SU-DHL-6 (cell line): ENCODE measurements at regions not wholly inside any gene's neighbourhood (a gene's known extent, or its start where the extent isn't known, plus 50 kb on each side); places are given as distances from the start of the nearest gene placed in this dataset.

ENCODE experiments used
- H2AFZ ChIP-seq: fragments of 200-600 bp; sonication (generic); 2 replicates; pipeline ENCODE4 v1.6.1; 2014; ENCODE audit warnings: low read depth, mild to moderate bottlenecking, moderate library complexity, mixed read lengths, antibody characterized with exemption, low read length; ENCODE audit not compliant: severe bottlenecking
- H3F3A ChIP-seq: fragments of 200-600 bp; shearing (Covaris generic); 2 replicates; pipeline ENCODE4 v1.6.0; 2016; ENCODE audit warnings: antibody characterized with exemption, mild to moderate bottlenecking; ENCODE audit not compliant: insufficient read depth
- H3K27ac ChIP-seq: fragments of 200-600 bp; sonication (generic); 2 replicates; pipeline ENCODE4 v1.5.1; 2016; ENCODE audit warnings: low read depth, mild to moderate bottlenecking, low read length, moderate library complexity, mixed read lengths
- H3K27me3 ChIP-seq: fragments of 200-600 bp; sonication (generic), shearing (Covaris generic); 2 replicates; pipeline ENCODE4 v1.6.0; 2014; ENCODE audit warnings: mild to moderate bottlenecking, low read length
- H3K36me3 ChIP-seq: fragments of 200-600 bp; sonication (generic); 2 replicates; pipeline ENCODE4 v1.6.1; 2014; ENCODE audit warnings: mild to moderate bottlenecking, low read length, mixed read lengths
- H3K4me2 ChIP-seq: fragments of 300-600, 200-600 bp; shearing (Covaris generic), sonication (generic); 2 replicates; pipeline ENCODE4 v1.6.0; 2014; ENCODE audit warnings: low read length, low read depth, mild to moderate bottlenecking; ENCODE audit not compliant: poor library complexity, severe bottlenecking
- H3K4me3 ChIP-seq: fragments of 200-600 bp; sonication (generic); 2 replicates; pipeline ENCODE4 v1.5.1; 2014; ENCODE audit warnings: antibody characterized with exemption, low read length, mild to moderate bottlenecking, mixed read lengths; ENCODE audit not compliant: insufficient read depth, poor library complexity, severe bottlenecking
- H3K79me2 ChIP-seq: fragments of 200-600 bp; sonication (generic); 2 replicates; pipeline ENCODE4 v1.6.1; 2014; ENCODE audit warnings: mild to moderate bottlenecking, low read length, moderate library complexity; ENCODE audit not compliant: insufficient read depth
- H3K9ac ChIP-seq: fragments of 200-600 bp; sonication (generic); 2 replicates; pipeline ENCODE4 v1.7.0; 2014; ENCODE audit warnings: mild to moderate bottlenecking, low read length
- H3K9me2 ChIP-seq: fragments of 200-600 bp; sonication (generic); replicated peaks from 2 replicates; pipeline ENCODE4 v1.6.1; 2014; ENCODE audit warnings: low read length; ENCODE audit not compliant: insufficient read depth
- H3K9me3 ChIP-seq: fragments of 200-600 bp; sonication (generic); 2 replicates; pipeline ENCODE4 v1.6.1; 2014; ENCODE audit warnings: low read length, mixed read lengths; ENCODE audit not compliant: insufficient read depth
- H4K20me1 ChIP-seq: fragments of 200-600 bp; sonication (generic); 2 replicates; pipeline ENCODE4 v1.6.1; 2014; ENCODE audit warnings: low read depth, mild to moderate bottlenecking, antibody characterized with exemption, low read length, moderate library complexity, mixed read lengths
- CTCF ChIP-seq: fragments of 200-600 bp; sonication (generic); IDR thresholded peaks from one replicate; pipeline ENCODE4 v1.5.1; 2017; ENCODE audit warnings: antibody characterized with exemption, mild to moderate bottlenecking, low read length, moderate library complexity; ENCODE audit not compliant: insufficient read depth, poor library complexity, severe bottlenecking
- EZH2phosphoT487 ChIP-seq: fragments of 200-600 bp; sonication (generic), shearing (Covaris generic); conservative IDR thresholded peaks from 2 replicates; pipeline ENCODE4 v1.6.1; 2018; ENCODE audit warnings: mild to moderate bottlenecking, antibody characterized with exemption, low read length, moderate library complexity, mixed read lengths

DNA sequence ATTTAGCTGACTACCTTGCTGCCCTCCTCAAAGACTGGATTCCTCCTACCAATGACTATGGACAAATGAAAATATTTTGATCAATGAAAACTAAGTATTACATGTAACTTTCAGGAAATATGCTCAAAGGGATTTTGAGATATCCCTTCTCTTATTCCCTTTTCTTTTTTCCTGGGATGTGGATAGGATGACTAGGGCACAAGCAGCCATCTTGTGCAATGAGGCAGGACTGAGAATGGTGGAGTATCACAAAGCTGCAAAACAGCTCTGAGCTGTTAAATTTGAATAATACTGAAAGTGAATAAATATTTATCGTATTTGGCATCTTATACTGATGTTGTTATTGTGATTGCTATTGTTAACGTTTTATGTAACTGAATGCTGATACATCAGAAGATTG lies 333.1 kb upstream of the NUDT12 start:
- Histone ChIP-seq H4K20me1 (no peaks in the 10 kb centered on the region), H2AFZ (no peak overlapping the region), H3K9me3 (no peaks in the 10 kb centered on the region), H3K4me2 (no peak overlapping the region), H3K9me2 (no peaks in the 10 kb centered on the region; the same call in 1 of the 2 replicates), H3K27me3 (no peaks in the 10 kb centered on the region; the same call in 1 of the 2 replicates), H3F3A (no peaks in the 10 kb centered on the region), H3K4me3 (no peak overlapping the region), H3K27ac (no peak overlapping the region), H3K79me2 (no peaks in the 10 kb centered on the region), H3K9ac (no peak overlapping the region), H3K36me3 (no peaks in the 10 kb centered on the region)
- no peak for TF ChIP-seq EZH2phosphoT487

DNA sequence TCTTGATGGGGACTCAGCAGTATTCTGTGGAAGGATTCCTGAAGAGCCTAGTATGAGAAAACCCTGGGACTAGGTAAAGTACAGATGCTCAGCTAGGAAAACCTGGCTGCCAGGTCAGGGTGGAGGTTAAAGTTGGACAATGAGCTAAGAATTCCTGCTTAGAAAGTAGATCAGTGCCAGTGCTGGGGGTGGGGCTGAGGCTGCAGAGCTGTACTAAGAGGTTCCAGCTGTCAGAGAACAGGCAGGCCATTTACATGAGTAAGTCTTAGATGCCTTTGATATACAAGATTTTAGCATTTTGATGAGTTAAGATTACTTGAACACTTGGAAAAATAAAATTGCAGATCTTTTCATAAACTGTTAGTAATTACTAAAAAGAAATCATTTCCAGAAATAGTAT lies 332.3 kb upstream of the NUDT12 start:
- TF ChIP-seq CTCF (no peak), EZH2phosphoT487 (no peak)
- no peak overlapping the region for H3K27ac ChIP-seq

DNA sequence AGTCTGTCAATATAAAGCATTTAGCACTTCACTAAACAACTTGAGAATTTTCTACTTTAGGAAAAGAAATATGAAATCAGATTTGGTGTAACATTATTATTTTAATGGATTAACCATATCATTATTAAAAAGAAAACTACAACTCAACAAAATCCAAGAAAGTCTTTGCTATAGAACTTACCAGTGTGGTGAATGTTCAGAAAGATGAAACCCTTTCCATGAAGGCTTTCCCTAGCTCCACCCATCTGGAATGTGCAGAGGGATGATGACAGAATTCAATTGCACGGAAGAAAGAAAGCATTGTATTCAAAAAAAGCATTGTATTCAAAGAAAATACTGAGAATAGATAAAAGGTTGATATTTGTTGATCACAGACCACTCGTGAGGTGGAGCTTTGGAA lies 328.6 kb upstream of the NUDT12 start:
- TF ChIP-seq EZH2phosphoT487, result no peak
- no peak for TF ChIP-seq CTCF
- H3K4me3 ChIP-seq, result no peak overlapping the region
- no peaks in the 10 kb centered on the region for H3F3A ChIP-seq
- H3K36me3 ChIP-seq, result no peaks in the 10 kb centered on the region
- H3K79me2 ChIP-seq, result no peaks in the 10 kb centered on the region
- no peaks in the 10 kb centered on the region for H4K20me1 ChIP-seq
- no peaks in the 10 kb centered on the region; the same call in 1 of the 2 replicates for H3K27me3 ChIP-seq
- H3K9me2 ChIP-seq, result no peaks in the 10 kb centered on the region
- no peak overlapping the region for H3K27ac ChIP-seq
- H2AFZ ChIP-seq, result no peak overlapping the region
- no peak overlapping the region for H3K9ac ChIP-seq
- no peak overlapping the region for H3K4me2 ChIP-seq
- no peaks in the 10 kb centered on the region for H3K9me3 ChIP-seq

More for the DNA sequence above, 332.3 kb upstream of the NUDT12 start:
- no peaks in the 10 kb centered on the region; the same call in 1 of the 2 replicates for H3K27me3 ChIP-seq
- H3F3A ChIP-seq, result no peaks in the 10 kb centered on the region
- no peaks in the 10 kb centered on the region for H4K20me1 ChIP-seq
- no peak overlapping the region for H3K9ac ChIP-seq
- H3K4me3 ChIP-seq, result no peak overlapping the region
- no peaks in the 10 kb centered on the region; the same call in 1 of the 2 replicates for H3K9me2 ChIP-seq
- H2AFZ ChIP-seq, result no peak overlapping the region
- no peaks in the 10 kb centered on the region for H3K79me2 ChIP-seq
- no peaks in the 10 kb centered on the region for H3K9me3 ChIP-seq
- no peak overlapping the region for H3K4me2 ChIP-seq
- H3K36me3 ChIP-seq, result no peaks in the 10 kb centered on the region

DNA sequence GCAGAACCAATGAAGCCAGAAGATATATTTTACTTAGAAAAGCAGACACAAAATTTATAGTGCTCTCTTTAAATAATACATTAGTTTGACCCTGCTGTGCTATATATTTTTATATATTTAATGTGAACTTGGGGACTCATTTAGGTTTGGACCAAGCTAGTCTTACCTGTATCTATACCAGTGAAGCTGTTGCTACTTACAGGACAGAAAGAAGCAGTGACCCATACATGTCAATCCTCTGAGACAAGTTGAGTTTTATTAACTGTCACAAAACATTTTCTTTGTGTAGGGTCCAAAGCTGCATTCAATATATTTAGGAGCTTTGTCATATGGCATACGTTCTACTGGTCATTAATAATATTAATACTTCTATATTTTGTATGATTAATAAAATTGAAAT lies 327.7 kb upstream of the NUDT12 start:
- Histone ChIP-seq H3K27ac (no peak overlapping the region), H3K79me2 (no peaks in the 10 kb centered on the region), H3K4me2 (no peak overlapping the region), H3K4me3 (no peak overlapping the region), H3K36me3 (no peaks in the 10 kb centered on the region), H2AFZ (no peak overlapping the region), H3K9me3 (no peaks in the 10 kb centered on the region), H3F3A (no peaks in the 10 kb centered on the region), H4K20me1 (no peaks in the 10 kb centered on the region), H3K9ac (no peak overlapping the region), H3K9me2 (no peaks in the 10 kb centered on the region), H3K27me3 (no peaks in the 10 kb centered on the region; the same call in 1 of the 2 replicates)
- TF ChIP-seq EZH2phosphoT487, result no peak
- TF ChIP-seq CTCF, result no peak
